K562 (cell line): ENCODE measurements at regions not wholly inside any gene's neighbourhood (a gene's known extent, or its start where the extent isn't known, plus 50 kb on each side); places are given as distances from the start of the nearest gene placed in this dataset.

ENCODE experiments used
- ATAC-seq: fragments of 200-7000 bp; cut with Tn5 transposase; 3 replicates; pipeline ENCODE4 v1.9.1; 2020; ENCODE audit warnings: moderate library complexity
- BruUV-seq: library from RNA; stranded (reverse); fragments of 400-500 nt; replicated peaks from 2 replicates; lab custom pipeline; 2021; lab: Mats Ljungman, UMichigan
- CTCF ChIA-PET: fragments of 300-600 bp; formaldehyde crosslinking; extraction: SDS; loops from one replicate; lab custom pipeline; 2021; ENCODE audit warnings: low intra/inter-chr PET ratio; lab: Yijun Ruan, JAX
- POLR2A ChIA-PET: fragments of 300-600, 350-650 bp; sonication (Branson Sonifier 250); formaldehyde crosslinking; extraction: SDS; loops from one replicate; lab custom pipeline; 2021; ENCODE audit warnings: antibody characterized with exemption, inconsistent platforms; lab: Yijun Ruan, JAX
- DNase-seq, 4 experiments: peaks; one replicate each; pipeline versions ENCODE4 v3.0.0 to v3.0.0-alpha.2; 2011 to 2018; ENCODE audit warnings: low spot score in 3 of 4, mixed read lengths in 3 of 4; ENCODE audit errors: extremely low read depth in 1 of 4
- FAIRE-seq: peaks from 2 replicates; lab custom pipeline; 2011; peaks lifted over from hg19 to GRCh38; lab: Jason Lieb, UNC
- H2AFZ ChIP-seq: 2 replicates; pipeline ENCODE4 v1.6.0; 2011; ENCODE audit warnings: low read depth, low read length, control low read depth, inconsistent platforms
- H3K27ac ChIP-seq: fragments of 200-600 bp; 3 replicates; pipeline ENCODE4 v1.8.0; 2011; ENCODE audit warnings: low read depth, mild to moderate bottlenecking, control low read depth, inconsistent platforms, low read length, moderate library complexity, mixed read lengths; ENCODE audit errors: extremely low read depth
- H3K27me3 ChIP-seq, 2 experiments: fragments of 300-600 bp in 1 of 2; 2 replicates in 1 of 2; 3 replicates in 1 of 2; pipeline versions ENCODE4 v1.6.0 to v1.8.0; 2011; ENCODE audit warnings: inconsistent platforms in 2 of 2, low read length in 2 of 2, mild to moderate bottlenecking in 1 of 2, mixed read lengths in 1 of 2, moderate library complexity in 1 of 2; ENCODE audit not compliant: control insufficient read depth in 2 of 2, insufficient read depth in 2 of 2
- H3K36me3 ChIP-seq: fragments of 300-600 bp; 3 replicates; pipeline ENCODE4 v1.8.0; 2011; ENCODE audit warnings: mild to moderate bottlenecking, low read length, inconsistent platforms; ENCODE audit not compliant: control insufficient read depth, insufficient read depth
- H3K4me1 ChIP-seq, 2 experiments: fragments of 200-600 bp in 1 of 2; replicated peaks in 1 of 2; 2 replicates in 1 of 2; 3 replicates in 1 of 2; pipeline versions ENCODE4 v1.5.1 to v1.8.0; 2011; ENCODE audit warnings: inconsistent platforms in 2 of 2, low read length in 2 of 2, mild to moderate bottlenecking in 1 of 2, mixed read lengths in 1 of 2, moderate library complexity in 1 of 2; ENCODE audit not compliant: control insufficient read depth in 2 of 2, insufficient read depth in 2 of 2
- H3K4me2 ChIP-seq: 2 replicates; pipeline ENCODE4 v1.6.1; 2011; ENCODE audit warnings: low read length, control low read depth, inconsistent platforms, mixed read lengths; ENCODE audit not compliant: insufficient read depth
- H3K4me3 ChIP-seq: fragments of 200-600 bp; sonication (generic), shearing (Covaris generic); 2 replicates; pipeline ENCODE4 v1.5.1; 2016; ENCODE audit warnings: control low read depth, inconsistent platforms
- H3K79me2 ChIP-seq: fragments of 200-600 bp; 3 replicates; pipeline ENCODE4 v1.8.0; 2011; ENCODE audit warnings: low read length, inconsistent platforms; ENCODE audit not compliant: control insufficient read depth, insufficient read depth
- H3K9ac ChIP-seq, 2 experiments: 2 replicates each; pipeline versions ENCODE4 v1.6.0 to v1.6.1; 2011; ENCODE audit warnings: low read depth in 2 of 2, low read length in 2 of 2, control low read depth in 1 of 2, inconsistent platforms in 1 of 2, mild to moderate bottlenecking in 1 of 2, mixed read lengths in 1 of 2; ENCODE audit not compliant: insufficient read depth in 1 of 2
- H3K9me1 ChIP-seq: one replicate; pipeline ENCODE4 v1.6.0; 2011; ENCODE audit warnings: inconsistent platforms, mild to moderate bottlenecking, low read length, moderate library complexity; ENCODE audit not compliant: control insufficient read depth, insufficient read depth
- H3K9me3 ChIP-seq: replicated peaks from 2 replicates; pipeline ENCODE4 v1.5.1; 2011; ENCODE audit warnings: low read depth, low read length, inconsistent platforms; ENCODE audit not compliant: control insufficient read depth, insufficient read depth
- H4K20me1 ChIP-seq: replicated peaks from 2 replicates; pipeline ENCODE4 v1.6.1; 2011; ENCODE audit warnings: low read length, inconsistent platforms, mixed read lengths; ENCODE audit not compliant: control insufficient read depth, insufficient read depth
- CBFA2T2 ChIP-seq: fragments of 450-650 bp; conservative IDR thresholded peaks from 2 replicates; pipeline ENCODE4 v1.6.1; 2017; ENCODE audit warnings: mild to moderate bottlenecking
- CEBPG ChIP-seq, 3 experiments: fragments of 200-800 bp in 1 of 3; sonication (Bioruptor generic) in 1 of 3; sonication (generic) in 1 of 3; formaldehyde crosslinking in 1 of 3; IDR thresholded peaks in 2 of 3; conservative IDR thresholded peaks in 1 of 3; 2 replicates each; pipeline versions ENCODE4 v1.6.1 to v1.8.0; 2016 to 2022; ENCODE audit warnings: missing compliant biosample characterization in 2 of 3, missing genetic modification characterization in 2 of 3, mild to moderate bottlenecking in 1 of 3, missing genetic modification reagents in 1 of 3
- FOXK2 ChIP-seq, 2 experiments: fragments of 450-650 bp; IDR thresholded peaks in 1 of 2; conservative IDR thresholded peaks in 1 of 2; 2 replicates each; pipeline ENCODE4 v1.6.1; 2016; ENCODE audit warnings: low read depth in 2 of 2, mild to moderate bottlenecking in 1 of 2
- HMG20A ChIP-seq: fragments of 450-650 bp; formaldehyde crosslinking; conservative IDR thresholded peaks from 2 replicates; pipeline ENCODE4 v1.4.0; 2020; ENCODE audit warnings: mild to moderate bottlenecking, mixed read lengths
- MBD2 ChIP-seq: sonication (generic); IDR thresholded peaks from 2 replicates; pipeline ENCODE4 v1.6.1; 2016; ENCODE audit warnings: low read depth, borderline replicate concordance
- STAG1 ChIP-seq: sonication (generic); formaldehyde crosslinking; IDR thresholded peaks from 2 replicates; pipeline ENCODE4 v1.5.0; 2020; ENCODE audit warnings: missing genetic modification reagents, borderline replicate concordance
- TAF7 ChIP-seq: fragments of 450-650 bp; IDR thresholded peaks from 2 replicates; pipeline ENCODE4 v1.6.1; 2016; ENCODE audit warnings: missing genetic modification characterization, missing compliant biosample characterization
- ZNF133 ChIP-seq: fragments of 250-450 bp; sonication (Bioruptor Pico); IDR thresholded peaks from 2 replicates; pipeline ENCODE4 v1.4.0; 2020; ENCODE audit warnings: mild to moderate bottlenecking
- ZNF212 ChIP-seq: fragments of 450-650 bp; formaldehyde crosslinking; IDR thresholded peaks from 2 replicates; pipeline ENCODE4 v1.4.0; 2020; ENCODE audit warnings: mild to moderate bottlenecking
- ZNF695 ChIP-seq: fragments of 450-650 bp; formaldehyde crosslinking; IDR thresholded peaks from 2 replicates; pipeline ENCODE4 v1.4.0; 2020; ENCODE audit warnings: mild to moderate bottlenecking, moderate library complexity
- WGBS: fragments of 100-300 bp; shearing (Covaris generic); methylation state at CpG from one replicate; pipeline ENCODE4 v1.1.6; 2016; ENCODE audit warnings: low coverage, mixed read lengths; ENCODE audit not compliant: insufficient coverage; ENCODE audit errors: missing lambda C conversion rate; 5-methylcytosine and 5-hydroxymethylcytosine counted together
- in situ Hi-C: fragments of 300-500 bp; cut with MboI; formaldehyde crosslinking; loops from 4 replicates; pipeline ENCODE4 v1.15.0; 2018; ENCODE audit warnings: inconsistent platforms, mixed read lengths
- intact Hi-C: fragments of 100-400 bp; cut with micrococcal nuclease; formaldehyde crosslinking; loops from 2 replicates; pipeline ENCODE4 v1.14.2; 2022
- TF ChIP-seq, protein P1 (sequence below), 2 experiments: fragments of 250-450 bp in 1 of 2; fragments of 450-650 bp in 1 of 2; sonication (Bioruptor Pico) in 1 of 2; IDR thresholded peaks; 2 replicates each; pipeline versions ENCODE4 v1.6.1 to v1.8.0; 2016 to 2021; ENCODE audit warnings: mild to moderate bottlenecking in 2 of 2, moderate library complexity in 2 of 2, missing compliant biosample characterization in 1 of 2, missing genetic modification characterization in 1 of 2
- TF ChIP-seq, protein P2 (sequence below): sonication (generic); formaldehyde crosslinking; IDR thresholded peaks from 2 replicates; pipeline ENCODE4 v1.8.0; 2022; ENCODE audit warnings: mild to moderate bottlenecking, missing genetic modification reagents

DNA sequence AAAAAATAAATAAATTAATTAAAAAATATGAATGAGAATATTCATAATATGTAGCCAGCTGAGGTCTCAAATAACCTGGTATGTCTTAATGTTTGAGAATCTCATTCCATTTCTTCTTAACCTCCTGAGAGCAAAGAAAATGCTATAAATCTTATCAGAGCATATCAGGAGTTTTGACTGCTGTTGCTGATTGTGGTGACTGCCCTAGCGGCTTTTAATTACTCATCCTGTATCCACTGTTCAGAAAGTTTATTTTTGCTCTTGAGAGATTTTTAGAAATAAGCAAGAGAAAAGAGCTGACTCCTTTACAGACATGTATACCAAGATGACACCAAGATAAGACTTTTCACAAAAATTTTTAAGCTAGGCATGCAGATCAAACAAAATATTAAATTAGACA, 454.8 kb upstream of the CBLB start:
- CTCF ChIA-PET: no interaction called here

More for the DNA sequence above, 454.8 kb upstream of the CBLB start:
- POLR2A ChIA-PET: no interaction called here
- no peaks in the 10 kb centered on the region for H3K4me1 ChIP-seq
- no peaks in the 10 kb centered on the region for H3K9me1 ChIP-seq
- no peak for TF ChIP-seq CEBPG (CRISPR knock-in tag; IDR thresholded peaks at IDR 0.05)
- TF ChIP-seq CEBPG (tag; conservative IDR thresholded peaks at IDR 0.05 in 1 of 2, IDR thresholded peaks at IDR 0.05 in 1 of 2): no peak
- TF ChIP-seq CBFA2T2: no peak
- TF ChIP-seq ZNF133 (CRISPR knock-in tag): no peak
- no peak for TF ChIP-seq ZNF212
- no peak for TF ChIP-seq STAG1
- no peak for TF ChIP-seq ZNF695 (CRISPR knock-in tag)
- TF ChIP-seq FOXK2 (conservative IDR thresholded peaks at IDR 0.05 in 1 of 2, IDR thresholded peaks at IDR 0.05 in 1 of 2; ENCODE audit: low read depth in 2 of 2): no peak
- TF ChIP-seq MBD2: no peak
- TF ChIP-seq TAF7 (tag): no peak
- no peak for TF ChIP-seq HMG20A
- TF ChIP-seq, protein P1, sequence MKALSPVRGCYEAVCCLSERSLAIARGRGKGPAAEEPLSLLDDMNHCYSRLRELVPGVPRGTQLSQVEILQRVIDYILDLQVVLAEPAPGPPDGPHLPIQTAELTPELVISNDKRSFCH (CRISPR knock-in tag; IDR thresholded peaks at IDR 0.05): no peak
- TF ChIP-seq, protein P1 (tag; IDR thresholded peaks at IDR 0.05): no peak
- TF ChIP-seq, protein P2, sequence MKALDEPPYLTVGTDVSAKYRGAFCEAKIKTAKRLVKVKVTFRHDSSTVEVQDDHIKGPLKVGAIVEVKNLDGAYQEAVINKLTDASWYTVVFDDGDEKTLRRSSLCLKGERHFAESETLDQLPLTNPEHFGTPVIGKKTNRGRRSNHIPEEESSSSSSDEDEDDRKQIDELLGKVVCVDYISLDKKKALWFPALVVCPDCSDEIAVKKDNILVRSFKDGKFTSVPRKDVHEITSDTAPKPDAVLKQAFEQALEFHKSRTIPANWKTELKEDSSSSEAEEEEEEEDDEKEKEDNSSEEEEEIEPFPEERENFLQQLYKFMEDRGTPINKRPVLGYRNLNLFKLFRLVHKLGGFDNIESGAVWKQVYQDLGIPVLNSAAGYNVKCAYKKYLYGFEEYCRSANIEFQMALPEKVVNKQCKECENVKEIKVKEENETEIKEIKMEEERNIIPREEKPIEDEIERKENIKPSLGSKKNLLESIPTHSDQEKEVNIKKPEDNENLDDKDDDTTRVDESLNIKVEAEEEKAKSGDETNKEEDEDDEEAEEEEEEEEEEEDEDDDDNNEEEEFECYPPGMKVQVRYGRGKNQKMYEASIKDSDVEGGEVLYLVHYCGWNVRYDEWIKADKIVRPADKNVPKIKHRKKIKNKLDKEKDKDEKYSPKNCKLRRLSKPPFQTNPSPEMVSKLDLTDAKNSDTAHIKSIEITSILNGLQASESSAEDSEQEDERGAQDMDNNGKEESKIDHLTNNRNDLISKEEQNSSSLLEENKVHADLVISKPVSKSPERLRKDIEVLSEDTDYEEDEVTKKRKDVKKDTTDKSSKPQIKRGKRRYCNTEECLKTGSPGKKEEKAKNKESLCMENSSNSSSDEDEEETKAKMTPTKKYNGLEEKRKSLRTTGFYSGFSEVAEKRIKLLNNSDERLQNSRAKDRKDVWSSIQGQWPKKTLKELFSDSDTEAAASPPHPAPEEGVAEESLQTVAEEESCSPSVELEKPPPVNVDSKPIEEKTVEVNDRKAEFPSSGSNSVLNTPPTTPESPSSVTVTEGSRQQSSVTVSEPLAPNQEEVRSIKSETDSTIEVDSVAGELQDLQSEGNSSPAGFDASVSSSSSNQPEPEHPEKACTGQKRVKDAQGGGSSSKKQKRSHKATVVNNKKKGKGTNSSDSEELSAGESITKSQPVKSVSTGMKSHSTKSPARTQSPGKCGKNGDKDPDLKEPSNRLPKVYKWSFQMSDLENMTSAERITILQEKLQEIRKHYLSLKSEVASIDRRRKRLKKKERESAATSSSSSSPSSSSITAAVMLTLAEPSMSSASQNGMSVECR (CRISPR knock-in tag): no peak
- no peaks in the 10 kb centered on the region for H3K27me3 ChIP-seq
- in situ Hi-C loops (no loop called here), intact Hi-C loops (no loop called here)
- H3K9me3 ChIP-seq: no peaks in the 10 kb centered on the region
- H3K79me2 ChIP-seq: no peaks in the 10 kb centered on the region
- ATAC-seq (no peak), DNase-seq (no peak), FAIRE-seq (no peak)
- 0% methylated on average over 1 of the region's 1 CpG for WGBS
- BruUV-seq: no TSS peak
- H2AFZ ChIP-seq: no peak overlapping the region
- H4K20me1 ChIP-seq: no peaks in the 10 kb centered on the region
- no peak overlapping the region for H3K4me2 ChIP-seq
- no peaks in the 10 kb centered on the region for H3K36me3 ChIP-seq
- H3K27ac ChIP-seq: no peak overlapping the region
- H3K9ac ChIP-seq: no peak overlapping the region
- H3K4me3 ChIP-seq: no peak overlapping the region
